Endodermal cell (in vitro differentiated cells): ENCODE measurements at regions not wholly inside any gene's neighbourhood (a gene's known extent, or its start where the extent isn't known, plus 50 kb on each side); places are given as distances from the start of the nearest gene placed in this dataset.
A peak's percentile ranks its signal among the peaks of the same experiment; 100 is the strongest.

Experiments
- DNase-seq: peaks from one replicate; pipeline ENCODE4 v3.0.0-alpha.2; 2017
- H3K27ac ChIP-seq: 2 replicates; pipeline ENCODE4 v1.5.1; 2013; ENCODE audit warnings: mild to moderate bottlenecking, low read depth, low read length, moderate library complexity
- H3K27me3 ChIP-seq: 2 replicates; pipeline ENCODE4 v1.6.1; 2013; ENCODE audit warnings: mild to moderate bottlenecking, low read length, moderate library complexity; ENCODE audit not compliant: insufficient read depth, control insufficient read depth, poor library complexity, severe bottlenecking
- H3K36me3 ChIP-seq: 2 replicates; pipeline ENCODE4 v1.7.0; 2013; ENCODE audit warnings: mild to moderate bottlenecking, low read length, moderate library complexity; ENCODE audit not compliant: control insufficient read depth, insufficient read depth
- H3K4me1 ChIP-seq: one replicate; pipeline ENCODE4 v1.7.0; 2013; ENCODE audit warnings: low read length; ENCODE audit not compliant: control insufficient read depth, insufficient read depth
- H3K4me3 ChIP-seq: 2 replicates; pipeline ENCODE4 v1.5.1; 2013; ENCODE audit warnings: mild to moderate bottlenecking, low read length, moderate library complexity
- H3K9ac ChIP-seq: 2 replicates; pipeline ENCODE4 v1.6.1; 2013; ENCODE audit warnings: mild to moderate bottlenecking, low read length, moderate library complexity; ENCODE audit not compliant: poor library complexity, severe bottlenecking; ENCODE audit errors: extremely low read depth
- H3K9me3 ChIP-seq: 2 replicates; pipeline ENCODE4 v1.6.1; 2013; ENCODE audit warnings: mild to moderate bottlenecking, low read length, moderate library complexity; ENCODE audit not compliant: control insufficient read depth
- H3K27ac Mint-ChIP-seq: 2 replicates; pipeline ENCODE4 v1.8.0; 2020; ENCODE audit warnings: mixed read lengths
- H3K27me3 Mint-ChIP-seq: 2 replicates; pipeline ENCODE4 v1.8.0; 2021; ENCODE audit warnings: mild to moderate bottlenecking, mixed read lengths; ENCODE audit not compliant: insufficient read depth
- H3K36me3 Mint-ChIP-seq: 2 replicates; pipeline ENCODE4 v1.8.0; 2020; ENCODE audit warnings: low read depth, mixed read lengths
- H3K4me1 Mint-ChIP-seq: 2 replicates; pipeline ENCODE4 v1.8.0; 2020; ENCODE audit warnings: mixed read lengths
- H3K4me3 Mint-ChIP-seq: 2 replicates; pipeline ENCODE4 v1.8.0; 2020; ENCODE audit warnings: mild to moderate bottlenecking, moderate library complexity, mixed read lengths
- H3K9me3 Mint-ChIP-seq: 2 replicates; pipeline ENCODE4 v1.8.0; 2020; ENCODE audit warnings: mild to moderate bottlenecking, mixed read lengths
- WGBS, 2 experiments: methylation state at CpG; one replicate each; pipeline versions ENCODE4 v1.1.5 to v1.1.7; 2013; ENCODE audit warnings: missing lambda C conversion rate in 2 of 2, mixed read lengths in 1 of 2; ENCODE audit not compliant: insufficient coverage in 1 of 2, insufficient read length in 1 of 2; 5-methylcytosine and 5-hydroxymethylcytosine counted together
- TF ChIP-seq, protein P1 (sequence below): fragments of 200-600 bp; sonication (generic); conservative IDR thresholded peaks from 2 replicates; pipeline ENCODE4 v1.5.0; 2021; ENCODE audit warnings: antibody characterized with exemption, mild to moderate bottlenecking

DNA sequence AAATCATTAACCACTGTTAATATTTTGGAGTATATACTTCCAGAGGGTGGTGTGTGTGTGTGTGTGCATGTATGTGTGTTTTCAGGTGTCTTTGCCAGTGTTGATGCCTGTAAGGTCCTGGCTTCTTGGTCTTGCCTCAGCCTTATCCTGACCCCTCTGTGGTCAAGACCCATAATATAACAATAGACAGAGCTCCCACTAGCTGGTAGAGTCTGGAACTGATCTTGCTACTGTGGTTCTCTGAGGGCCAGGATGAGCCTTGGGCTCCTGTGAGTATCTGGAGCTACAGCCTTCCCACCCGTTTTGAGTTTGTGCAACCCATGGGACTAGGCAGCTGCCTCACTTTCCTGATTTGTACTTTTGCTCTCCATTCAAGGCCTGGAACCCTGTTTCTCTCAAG is 191.0 kb downstream of the IBTK start:
- WGBS, 2 experiments = 82 to 100% methylated on average over 1 of the region's 1 CpG
- H3K4me1 Mint-ChIP-seq = no peaks in the 10 kb centered on the region

DNA sequence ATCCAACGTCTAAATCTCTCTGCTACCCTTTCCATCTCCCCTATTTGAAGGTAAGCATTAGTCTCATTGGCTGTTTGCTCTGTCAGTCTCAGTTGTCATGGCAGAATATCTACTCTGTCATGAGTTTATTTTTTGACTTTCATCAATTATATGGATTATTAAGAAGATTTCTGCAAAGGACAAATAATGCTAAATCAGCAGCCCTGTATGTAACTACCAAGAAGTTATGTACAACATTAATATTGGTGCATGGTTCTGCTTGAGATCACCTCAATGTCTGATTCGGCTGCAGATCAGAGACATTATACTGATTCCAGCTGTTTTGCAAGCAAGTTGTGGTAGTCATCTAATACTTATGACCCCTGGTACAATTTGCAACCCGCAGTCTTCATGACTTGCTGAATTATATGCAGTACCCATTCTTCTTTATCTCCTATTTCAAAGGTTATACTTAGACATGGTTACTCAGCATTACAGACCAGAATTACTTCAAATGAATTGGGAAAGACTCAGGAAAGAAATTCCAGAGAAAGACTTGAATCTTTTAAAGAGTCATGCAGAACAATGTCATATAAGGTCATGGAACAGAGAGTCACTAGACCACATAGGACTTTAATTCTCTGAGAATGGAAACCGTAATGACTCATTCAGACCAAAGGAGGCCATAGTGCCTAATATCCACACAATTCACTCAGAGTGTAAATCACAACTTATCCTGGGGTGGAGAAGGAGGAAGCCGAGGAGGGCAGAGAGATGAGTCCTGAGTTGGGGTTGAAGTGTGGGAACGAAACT is 201.4 kb downstream of the IBTK start:
- H3K27ac ChIP-seq = no peak overlapping the region
- no peak overlapping the region for H3K9ac ChIP-seq
- no peaks in the 10 kb centered on the region for H3K36me3 ChIP-seq
- no peaks in the 10 kb centered on the region for H3K27me3 ChIP-seq
- H3K4me3 Mint-ChIP-seq = no peak overlapping the region
- H3K36me3 Mint-ChIP-seq = no peaks in the 10 kb centered on the region
- H3K9me3 Mint-ChIP-seq = no peaks in the 10 kb centered on the region
- H3K4me3 ChIP-seq = no peak overlapping the region
- no peak overlapping the region for H3K27ac Mint-ChIP-seq
- 88 to 92% methylated on average over 3 to 4 of the region's 6 CpGs for WGBS, 2 experiments
- no peaks in the 10 kb centered on the region for H3K4me1 ChIP-seq
- TF ChIP-seq, protein P1, sequence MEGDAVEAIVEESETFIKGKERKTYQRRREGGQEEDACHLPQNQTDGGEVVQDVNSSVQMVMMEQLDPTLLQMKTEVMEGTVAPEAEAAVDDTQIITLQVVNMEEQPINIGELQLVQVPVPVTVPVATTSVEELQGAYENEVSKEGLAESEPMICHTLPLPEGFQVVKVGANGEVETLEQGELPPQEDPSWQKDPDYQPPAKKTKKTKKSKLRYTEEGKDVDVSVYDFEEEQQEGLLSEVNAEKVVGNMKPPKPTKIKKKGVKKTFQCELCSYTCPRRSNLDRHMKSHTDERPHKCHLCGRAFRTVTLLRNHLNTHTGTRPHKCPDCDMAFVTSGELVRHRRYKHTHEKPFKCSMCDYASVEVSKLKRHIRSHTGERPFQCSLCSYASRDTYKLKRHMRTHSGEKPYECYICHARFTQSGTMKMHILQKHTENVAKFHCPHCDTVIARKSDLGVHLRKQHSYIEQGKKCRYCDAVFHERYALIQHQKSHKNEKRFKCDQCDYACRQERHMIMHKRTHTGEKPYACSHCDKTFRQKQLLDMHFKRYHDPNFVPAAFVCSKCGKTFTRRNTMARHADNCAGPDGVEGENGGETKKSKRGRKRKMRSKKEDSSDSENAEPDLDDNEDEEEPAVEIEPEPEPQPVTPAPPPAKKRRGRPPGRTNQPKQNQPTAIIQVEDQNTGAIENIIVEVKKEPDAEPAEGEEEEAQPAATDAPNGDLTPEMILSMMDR = no peak
- no peak for DNase-seq
- no peaks in the 10 kb centered on the region for H3K4me1 Mint-ChIP-seq
- no peaks in the 10 kb centered on the region for H3K27me3 Mint-ChIP-seq
- H3K9me3 ChIP-seq = no peaks in the 10 kb centered on the region

More for the DNA sequence above, 191.0 kb downstream of the IBTK start:
- no peak overlapping the region for H3K9ac ChIP-seq
- no peaks in the 10 kb centered on the region for H3K4me1 ChIP-seq
- no peak overlapping the region for H3K27ac Mint-ChIP-seq
- H3K9me3 ChIP-seq = no peaks in the 10 kb centered on the region
- H3K4me3 Mint-ChIP-seq = no peak overlapping the region
- DNase-seq = no peak
- no peak overlapping the region for H3K27ac ChIP-seq
- no peak overlapping the region for H3K4me3 ChIP-seq
- no peaks in the 10 kb centered on the region for H3K27me3 ChIP-seq
- H3K36me3 ChIP-seq = no peaks in the 10 kb centered on the region
- H3K9me3 Mint-ChIP-seq = peaks cover 2% of the 10 kb centered on the region
- TF ChIP-seq, protein P1 = peak; percentile 31
- no peaks in the 10 kb centered on the region for H3K27me3 Mint-ChIP-seq
- H3K36me3 Mint-ChIP-seq = no peaks in the 10 kb centered on the region

DNA sequence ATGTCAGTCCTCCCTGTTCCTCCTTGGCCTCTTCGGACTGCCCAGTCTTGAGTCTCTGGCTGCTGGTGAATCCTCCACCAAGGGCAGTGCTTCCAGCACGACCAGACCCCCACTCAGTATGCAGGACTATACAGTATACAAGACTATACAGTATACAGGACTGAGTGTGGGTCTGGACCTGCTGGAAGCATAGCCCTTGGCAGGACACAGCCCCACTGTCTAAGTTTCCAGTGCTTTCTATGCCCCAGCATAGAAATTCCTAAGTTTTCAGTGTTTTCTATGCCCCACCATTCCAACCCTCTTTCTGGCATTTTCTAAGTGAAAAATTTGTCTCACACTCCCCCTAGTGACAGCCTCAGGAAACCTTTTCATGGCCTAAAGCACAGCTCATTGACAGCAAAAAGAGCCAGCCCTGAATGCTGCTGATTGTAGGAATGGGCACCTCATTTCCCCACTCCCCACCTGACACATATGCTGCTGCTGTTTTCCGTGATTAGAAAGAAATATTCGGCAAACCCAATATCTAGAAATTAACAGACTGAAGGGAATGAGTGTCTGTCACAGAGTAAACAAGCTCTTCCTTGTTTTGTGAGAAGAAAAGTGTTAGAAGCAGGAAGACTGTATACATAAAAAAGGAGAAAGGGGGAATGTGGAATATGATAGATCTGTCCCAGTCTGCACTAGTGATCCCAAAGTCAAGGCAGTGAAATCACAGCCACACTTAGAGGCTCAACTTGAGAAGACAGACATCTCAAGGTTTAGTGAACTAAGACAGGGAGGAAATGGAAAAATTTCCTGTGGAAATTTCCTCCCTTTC is 206.9 kb downstream of the IBTK start:
- no peak overlapping the region for H3K27ac Mint-ChIP-seq
- H3K36me3 ChIP-seq = no peaks in the 10 kb centered on the region
- H3K4me1 ChIP-seq = no peaks in the 10 kb centered on the region
- H3K4me1 Mint-ChIP-seq = no peaks in the 10 kb centered on the region
- H3K9ac ChIP-seq = no peak overlapping the region
- H3K9me3 Mint-ChIP-seq = no peaks in the 10 kb centered on the region
- peak; percentile 82 for DNase-seq
- WGBS, 2 experiments = 0 to 55% methylated on average over 2 to 4 of the region's 4 CpGs
- H3K27ac ChIP-seq = no peak overlapping the region
- TF ChIP-seq, protein P1 = peak; percentile 82
- H3K4me3 Mint-ChIP-seq = no peak overlapping the region
- no peaks in the 10 kb centered on the region for H3K9me3 ChIP-seq
- no peaks in the 10 kb centered on the region for H3K27me3 Mint-ChIP-seq
- H3K4me3 ChIP-seq = no peak overlapping the region
- H3K36me3 Mint-ChIP-seq = no peaks in the 10 kb centered on the region
- no peaks in the 10 kb centered on the region for H3K27me3 ChIP-seq
